ENCODE measurements at regions not wholly inside any gene's neighbourhood (a gene's known extent, or its start where the extent isn't known, plus 50 kb on each side); places are given as distances from the start of the nearest gene placed in this dataset.

- peak in 1 of 2 donors; percentile 11 for DNase-seq (ENCODE audit: low read depth in 2 of 2)
- H3K4me3 ChIP-seq (replicated peaks in 1 of 2; ENCODE audit: low read depth in 2 of 2, low read length in 2 of 2) = no peak overlapping the region
- no peak for TF ChIP-seq CTCF (IDR thresholded peaks at IDR 0.05; ENCODE audit: low read depth, low read length)
Measured at GRCh38 chr2:234329202-234329960, 167.5 kb downstream of the ARL4C start.

- DNase-seq (ENCODE audit: low read depth in 2 of 2) = no peak
- TF ChIP-seq CTCF (IDR thresholded peaks at IDR 0.05; ENCODE audit: low read depth, low read length) = no peak
- H3K4me3 ChIP-seq (replicated peaks in 1 of 2; ENCODE audit: low read depth in 2 of 2, low read length in 2 of 2) = no peak overlapping the region
Measured at GRCh38 chr2:234328444-234328990, 168.4 kb downstream of the ARL4C start.

- H3K4me3 ChIP-seq (replicated peaks in 1 of 2; ENCODE audit: low read depth in 2 of 2, low read length in 2 of 2) = no peak overlapping the region
- no peak for DNase-seq (ENCODE audit: low read depth in 2 of 2)
- no peak for TF ChIP-seq CTCF (IDR thresholded peaks at IDR 0.05; ENCODE audit: low read depth, low read length)
Measured at GRCh38 chr2:234326694-234327093, 170.2 kb downstream of the ARL4C start.

- TF ChIP-seq CTCF (IDR thresholded peaks at IDR 0.05; ENCODE audit: low read depth, low read length) = no peak
- no peak overlapping the region for H3K4me3 ChIP-seq (replicated peaks in 1 of 2; ENCODE audit: low read depth in 2 of 2, low read length in 2 of 2)
Measured at GRCh38 chr2:234324116-234324515, 172.8 kb downstream of the ARL4C start.

GRCh38 chr2:234322766-234323465, 174.0 kb downstream of the ARL4C start:
- no peak for DNase-seq (ENCODE audit: low read depth in 2 of 2)
- TF ChIP-seq CTCF (IDR thresholded peaks at IDR 0.05; ENCODE audit: low read depth, low read length) = no peak
- H3K4me3 ChIP-seq (replicated peaks in 1 of 2; ENCODE audit: low read depth in 2 of 2, low read length in 2 of 2) = no peak overlapping the region

More at GRCh38 chr2:234324116-234324515, 172.8 kb downstream of the ARL4C start:
- no peak for DNase-seq (ENCODE audit: low read depth in 2 of 2)

GRCh38 chr2:234320066-234320465, 176.8 kb downstream of the ARL4C start:
- DNase-seq (ENCODE audit: low read depth in 2 of 2) = no peak
- TF ChIP-seq CTCF (IDR thresholded peaks at IDR 0.05; ENCODE audit: low read depth, low read length) = no peak

More at GRCh38 chr2:234320066-234320465, 176.8 kb downstream of the ARL4C start:
- H3K4me3 ChIP-seq (replicated peaks in 1 of 2; ENCODE audit: low read depth in 2 of 2, low read length in 2 of 2) = no peak overlapping the region
